SU-DHL-6 (cell line): ENCODE measurements at regions not wholly inside any gene's neighbourhood (a gene's known extent, or its start where the extent isn't known, plus 50 kb on each side); places are given as distances from the start of the nearest gene placed in this dataset.

ENCODE experiments used
- EZH2phosphoT487 ChIP-seq: fragments of 200-600 bp; sonication (generic), shearing (Covaris generic); conservative IDR thresholded peaks from 2 replicates; pipeline ENCODE4 v1.6.1; 2018; ENCODE audit warnings: mild to moderate bottlenecking, antibody characterized with exemption, low read length, moderate library complexity, mixed read lengths
- TF ChIP-seq, protein P1 (sequence below): fragments of 200-600 bp; sonication (generic); IDR thresholded peaks from one replicate; pipeline ENCODE4 v1.5.1; 2017; ENCODE audit warnings: antibody characterized with exemption, mild to moderate bottlenecking, low read length, moderate library complexity; ENCODE audit not compliant: insufficient read depth, poor library complexity, severe bottlenecking

DNA sequence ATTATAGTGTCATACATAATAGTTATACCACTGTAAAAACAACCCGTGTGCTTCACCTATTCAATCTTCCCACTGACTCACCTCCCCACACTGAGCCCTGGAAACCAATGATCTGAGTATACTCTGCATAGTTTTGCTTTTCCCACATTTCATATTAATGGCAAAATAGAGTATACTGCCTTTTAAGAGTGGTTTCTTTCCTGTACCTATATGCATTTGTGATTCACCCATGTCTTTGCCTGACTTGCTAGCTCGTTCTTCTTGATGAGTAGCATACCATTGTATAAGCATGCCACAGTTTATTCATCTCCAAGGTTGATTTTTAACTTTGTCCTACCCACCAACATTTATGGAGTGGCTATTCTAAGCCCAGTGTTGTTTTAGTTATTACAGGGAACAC lies 686.4 kb downstream of the PLCL1 start:
- TF ChIP-seq, protein P1, sequence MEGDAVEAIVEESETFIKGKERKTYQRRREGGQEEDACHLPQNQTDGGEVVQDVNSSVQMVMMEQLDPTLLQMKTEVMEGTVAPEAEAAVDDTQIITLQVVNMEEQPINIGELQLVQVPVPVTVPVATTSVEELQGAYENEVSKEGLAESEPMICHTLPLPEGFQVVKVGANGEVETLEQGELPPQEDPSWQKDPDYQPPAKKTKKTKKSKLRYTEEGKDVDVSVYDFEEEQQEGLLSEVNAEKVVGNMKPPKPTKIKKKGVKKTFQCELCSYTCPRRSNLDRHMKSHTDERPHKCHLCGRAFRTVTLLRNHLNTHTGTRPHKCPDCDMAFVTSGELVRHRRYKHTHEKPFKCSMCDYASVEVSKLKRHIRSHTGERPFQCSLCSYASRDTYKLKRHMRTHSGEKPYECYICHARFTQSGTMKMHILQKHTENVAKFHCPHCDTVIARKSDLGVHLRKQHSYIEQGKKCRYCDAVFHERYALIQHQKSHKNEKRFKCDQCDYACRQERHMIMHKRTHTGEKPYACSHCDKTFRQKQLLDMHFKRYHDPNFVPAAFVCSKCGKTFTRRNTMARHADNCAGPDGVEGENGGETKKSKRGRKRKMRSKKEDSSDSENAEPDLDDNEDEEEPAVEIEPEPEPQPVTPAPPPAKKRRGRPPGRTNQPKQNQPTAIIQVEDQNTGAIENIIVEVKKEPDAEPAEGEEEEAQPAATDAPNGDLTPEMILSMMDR: no peak
- no peak for TF ChIP-seq EZH2phosphoT487
